Panc1 (cell line): ENCODE measurements at regions not wholly inside any gene's neighbourhood (a gene's known extent, or its start where the extent isn't known, plus 50 kb on each side); places are given as distances from the start of the nearest gene placed in this dataset.

Experiments
- ATAC-seq: fragments of 200-7000 bp; cut with Tn5 transposase; 2 replicates; pipeline ENCODE4 v1.9.1; 2020; ENCODE audit warnings: mild to moderate bottlenecking, moderate library complexity
- BruUV-seq: library from RNA; stranded (reverse); fragments of 400-500 nt; replicated peaks from 2 replicates; lab custom pipeline; 2021; lab: Mats Ljungman, UMichigan
- CTCF ChIA-PET: fragments of 300-600 bp; sonication (Branson Sonifier 250); formaldehyde crosslinking; loops from one replicate; lab custom pipeline; 2022; ENCODE audit warnings: antibody characterized with exemption; lab: Charles Lee
- POLR2A ChIA-PET: fragments of 300-600 bp; sonication (Branson Sonifier 250); formaldehyde crosslinking; loops from one replicate; lab custom pipeline; 2022; ENCODE audit warnings: antibody characterized with exemption; lab: Charles Lee
- DNase-seq: peaks from one replicate; pipeline ENCODE4 v3.0.0-alpha.2; 2010; ENCODE audit warnings: low read depth, low spot score
- H3K27ac ChIP-seq: 2 replicates; pipeline ENCODE4 v1.5.1; 2011; ENCODE audit warnings: mild to moderate bottlenecking, low read length, inconsistent platforms
- H3K27me3 ChIP-seq: fragments of 200-500 bp; sonication (Bioruptor generic); 2 replicates; pipeline ENCODE4 v1.6.0; 2014; ENCODE audit warnings: low read length, inconsistent platforms; ENCODE audit not compliant: control insufficient read depth, insufficient read depth
- H3K36me3 ChIP-seq: fragments of 200-500 bp; sonication (Bioruptor generic); 2 replicates; pipeline ENCODE4 v1.5.1; 2014; ENCODE audit warnings: inconsistent platforms, mild to moderate bottlenecking, low read length, moderate library complexity; ENCODE audit not compliant: control insufficient read depth, insufficient read depth
- H3K4me1 ChIP-seq: 2 replicates; pipeline ENCODE4 v1.5.1; 2011; ENCODE audit warnings: inconsistent platforms, mild to moderate bottlenecking, low read length, moderate library complexity; ENCODE audit not compliant: control insufficient read depth, insufficient read depth
- H3K4me3 ChIP-seq, 2 experiments: 2 replicates each; pipeline ENCODE4 v1.5.1; 2011 to 2012; ENCODE audit warnings: low read depth in 2 of 2, low read length in 2 of 2, mild to moderate bottlenecking in 2 of 2, inconsistent platforms in 1 of 2, moderate library complexity in 1 of 2
- H3K9me3 ChIP-seq: fragments of 200-500 bp; sonication (Bioruptor generic); 2 replicates; pipeline ENCODE4 v1.5.1; 2014; ENCODE audit warnings: low read depth, mild to moderate bottlenecking, inconsistent platforms, low read length, moderate library complexity; ENCODE audit not compliant: control insufficient read depth, insufficient read depth
- POLR2AphosphoS5 ChIP-seq: IDR thresholded peaks from 2 replicates; pipeline ENCODE4 v1.6.1; 2012; ENCODE audit warnings: mild to moderate bottlenecking, low read depth, low read length, moderate library complexity
- SIN3A ChIP-seq: IDR thresholded peaks from 2 replicates; pipeline ENCODE4 v1.6.1; 2012; ENCODE audit warnings: low read depth, mild to moderate bottlenecking, low read length, moderate library complexity, borderline replicate concordance; ENCODE audit not compliant: insufficient read depth
- TCF7L2 ChIP-seq: IDR thresholded peaks from 2 replicates; pipeline ENCODE4 v1.6.1; 2011; ENCODE audit warnings: mild to moderate bottlenecking, low read depth, low read length, inconsistent platforms
- in situ Hi-C: cut with HindIII; loops from 2 replicates; pipeline ENCODE4 v1.10.0; 2016; ENCODE audit warnings: low sequenced_read_pairs, low pct_unique_long_range_greater_than_20kb
- intact Hi-C: fragments of 100-400 bp; cut with micrococcal nuclease; formaldehyde crosslinking; loops from one replicate; pipeline ENCODE4 v1.10.0; 2022; ENCODE audit not compliant: unreplicated experiment
- TF ChIP-seq, protein P1 (sequence below), 2 experiments: IDR thresholded peaks; 2 replicates each; pipeline ENCODE4 v1.6.1; 2011 to 2012; ENCODE audit warnings: low read depth in 2 of 2, control low read depth in 1 of 2, low read length in 1 of 2, mild to moderate bottlenecking in 1 of 2, moderate library complexity in 1 of 2; ENCODE audit not compliant: insufficient read depth in 1 of 2
- TF ChIP-seq, protein P2 (sequence below): fragments of 450-650 bp; IDR thresholded peaks from 2 replicates; pipeline ENCODE4 v1.5.1; 2017; ENCODE audit warnings: mild to moderate bottlenecking

DNA sequence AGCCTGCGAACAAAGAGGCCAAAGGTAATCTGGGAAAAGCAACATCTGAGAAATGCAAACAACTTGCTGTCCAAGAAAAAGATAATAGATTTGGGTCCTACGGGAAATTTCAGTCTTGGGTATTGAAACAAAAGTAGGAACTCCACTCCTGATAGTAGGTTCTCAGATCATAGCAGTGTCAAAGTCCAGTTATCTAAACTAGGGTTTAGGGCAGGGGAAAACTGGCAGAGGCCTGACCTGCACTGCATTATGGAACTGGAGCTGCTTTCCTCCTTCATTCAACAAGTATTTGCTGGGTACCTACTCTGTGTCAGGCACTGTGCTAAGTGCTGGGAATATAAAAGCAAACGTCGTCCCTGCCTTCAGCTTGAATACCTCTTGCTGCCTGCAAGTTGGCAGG lies 60.7 kb upstream of the NGF start:
- intact Hi-C loops: no loop called here
- Histone ChIP-seq H3K27ac (no peak overlapping the region), H3K4me3 (no peak overlapping the region), H3K4me1 (no peaks in the 10 kb centered on the region), H3K9me3 (no peaks in the 10 kb centered on the region), H3K36me3 (no peaks in the 10 kb centered on the region), H3K27me3 (no peaks in the 10 kb centered on the region)
- TF ChIP-seq, protein P1, sequence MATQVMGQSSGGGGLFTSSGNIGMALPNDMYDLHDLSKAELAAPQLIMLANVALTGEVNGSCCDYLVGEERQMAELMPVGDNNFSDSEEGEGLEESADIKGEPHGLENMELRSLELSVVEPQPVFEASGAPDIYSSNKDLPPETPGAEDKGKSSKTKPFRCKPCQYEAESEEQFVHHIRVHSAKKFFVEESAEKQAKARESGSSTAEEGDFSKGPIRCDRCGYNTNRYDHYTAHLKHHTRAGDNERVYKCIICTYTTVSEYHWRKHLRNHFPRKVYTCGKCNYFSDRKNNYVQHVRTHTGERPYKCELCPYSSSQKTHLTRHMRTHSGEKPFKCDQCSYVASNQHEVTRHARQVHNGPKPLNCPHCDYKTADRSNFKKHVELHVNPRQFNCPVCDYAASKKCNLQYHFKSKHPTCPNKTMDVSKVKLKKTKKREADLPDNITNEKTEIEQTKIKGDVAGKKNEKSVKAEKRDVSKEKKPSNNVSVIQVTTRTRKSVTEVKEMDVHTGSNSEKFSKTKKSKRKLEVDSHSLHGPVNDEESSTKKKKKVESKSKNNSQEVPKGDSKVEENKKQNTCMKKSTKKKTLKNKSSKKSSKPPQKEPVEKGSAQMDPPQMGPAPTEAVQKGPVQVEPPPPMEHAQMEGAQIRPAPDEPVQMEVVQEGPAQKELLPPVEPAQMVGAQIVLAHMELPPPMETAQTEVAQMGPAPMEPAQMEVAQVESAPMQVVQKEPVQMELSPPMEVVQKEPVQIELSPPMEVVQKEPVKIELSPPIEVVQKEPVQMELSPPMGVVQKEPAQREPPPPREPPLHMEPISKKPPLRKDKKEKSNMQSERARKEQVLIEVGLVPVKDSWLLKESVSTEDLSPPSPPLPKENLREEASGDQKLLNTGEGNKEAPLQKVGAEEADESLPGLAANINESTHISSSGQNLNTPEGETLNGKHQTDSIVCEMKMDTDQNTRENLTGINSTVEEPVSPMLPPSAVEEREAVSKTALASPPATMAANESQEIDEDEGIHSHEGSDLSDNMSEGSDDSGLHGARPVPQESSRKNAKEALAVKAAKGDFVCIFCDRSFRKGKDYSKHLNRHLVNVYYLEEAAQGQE (IDR thresholded peaks at IDR 0.05; ENCODE audit: insufficient read depth in 1 of 2, low read depth in 2 of 2, low read length in 1 of 2): no peak
- TF ChIP-seq POLR2AphosphoS5 (no peak), TCF7L2 (no peak), SIN3A (no peak)
- TF ChIP-seq, protein P2, sequence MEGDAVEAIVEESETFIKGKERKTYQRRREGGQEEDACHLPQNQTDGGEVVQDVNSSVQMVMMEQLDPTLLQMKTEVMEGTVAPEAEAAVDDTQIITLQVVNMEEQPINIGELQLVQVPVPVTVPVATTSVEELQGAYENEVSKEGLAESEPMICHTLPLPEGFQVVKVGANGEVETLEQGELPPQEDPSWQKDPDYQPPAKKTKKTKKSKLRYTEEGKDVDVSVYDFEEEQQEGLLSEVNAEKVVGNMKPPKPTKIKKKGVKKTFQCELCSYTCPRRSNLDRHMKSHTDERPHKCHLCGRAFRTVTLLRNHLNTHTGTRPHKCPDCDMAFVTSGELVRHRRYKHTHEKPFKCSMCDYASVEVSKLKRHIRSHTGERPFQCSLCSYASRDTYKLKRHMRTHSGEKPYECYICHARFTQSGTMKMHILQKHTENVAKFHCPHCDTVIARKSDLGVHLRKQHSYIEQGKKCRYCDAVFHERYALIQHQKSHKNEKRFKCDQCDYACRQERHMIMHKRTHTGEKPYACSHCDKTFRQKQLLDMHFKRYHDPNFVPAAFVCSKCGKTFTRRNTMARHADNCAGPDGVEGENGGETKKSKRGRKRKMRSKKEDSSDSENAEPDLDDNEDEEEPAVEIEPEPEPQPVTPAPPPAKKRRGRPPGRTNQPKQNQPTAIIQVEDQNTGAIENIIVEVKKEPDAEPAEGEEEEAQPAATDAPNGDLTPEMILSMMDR: no peak
- CTCF ChIA-PET: no interaction called here
- BruUV-seq: no TSS peak
- ATAC-seq (no peak), DNase-seq (no peak)
- POLR2A ChIA-PET: no interaction called here
- in situ Hi-C loops: no loop called here
